GM12878 (cell line): ENCODE measurements at regions not wholly inside any gene's neighbourhood (a gene's known extent, or its start where the extent isn't known, plus 50 kb on each side); places are given as distances from the start of the nearest gene placed in this dataset.

ENCODE experiments used
- HDAC6 ChIP-seq: fragments of 200-600 bp; sonication (generic); IDR thresholded peaks from one replicate; pipeline ENCODE4 v1.8.0; 2017; ENCODE audit warnings: antibody characterized with exemption; ENCODE audit not compliant: unreplicated experiment
- TF ChIP-seq, protein P1 (sequence below): IDR thresholded peaks from 2 replicates; pipeline ENCODE4 v1.6.1; 2012; ENCODE audit warnings: low read depth, low read length, improper control_type of control experiment
- TF ChIP-seq, protein P2 (sequence below), 3 experiments: IDR thresholded peaks in 2 of 3; conservative IDR thresholded peaks in 1 of 3; 2 replicates each; pipeline ENCODE4 v1.5.1; 2011; ENCODE audit warnings: low read depth in 3 of 3, low read length in 3 of 3, mild to moderate bottlenecking in 3 of 3, control low read depth in 2 of 3, moderate library complexity in 2 of 3, inconsistent platforms in 1 of 3, mixed read lengths in 1 of 3; ENCODE audit not compliant: control insufficient read depth in 2 of 3, insufficient read depth in 1 of 3; ENCODE audit errors: extremely low read depth in 1 of 3

DNA sequence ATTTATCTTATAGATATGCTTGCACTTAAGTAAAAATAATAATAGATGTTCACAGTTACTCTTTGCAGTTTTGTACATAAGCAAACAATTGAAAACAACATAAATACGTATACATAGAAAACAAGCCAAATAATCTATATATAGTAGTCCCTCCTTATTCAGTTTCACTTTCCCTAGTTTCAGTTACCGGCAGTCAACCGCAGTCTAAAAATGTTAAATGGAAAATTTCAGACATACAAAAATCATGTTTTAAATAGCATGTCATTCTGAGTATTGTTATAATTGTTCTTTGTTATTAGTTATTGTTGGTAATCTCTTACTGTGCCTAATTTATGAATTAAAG, 262.0 kb downstream of the CGGBP1 start:
- TF ChIP-seq, protein P1, sequence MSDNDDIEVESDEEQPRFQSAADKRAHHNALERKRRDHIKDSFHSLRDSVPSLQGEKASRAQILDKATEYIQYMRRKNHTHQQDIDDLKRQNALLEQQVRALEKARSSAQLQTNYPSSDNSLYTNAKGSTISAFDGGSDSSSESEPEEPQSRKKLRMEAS = no peak
- TF ChIP-seq, protein P2, sequence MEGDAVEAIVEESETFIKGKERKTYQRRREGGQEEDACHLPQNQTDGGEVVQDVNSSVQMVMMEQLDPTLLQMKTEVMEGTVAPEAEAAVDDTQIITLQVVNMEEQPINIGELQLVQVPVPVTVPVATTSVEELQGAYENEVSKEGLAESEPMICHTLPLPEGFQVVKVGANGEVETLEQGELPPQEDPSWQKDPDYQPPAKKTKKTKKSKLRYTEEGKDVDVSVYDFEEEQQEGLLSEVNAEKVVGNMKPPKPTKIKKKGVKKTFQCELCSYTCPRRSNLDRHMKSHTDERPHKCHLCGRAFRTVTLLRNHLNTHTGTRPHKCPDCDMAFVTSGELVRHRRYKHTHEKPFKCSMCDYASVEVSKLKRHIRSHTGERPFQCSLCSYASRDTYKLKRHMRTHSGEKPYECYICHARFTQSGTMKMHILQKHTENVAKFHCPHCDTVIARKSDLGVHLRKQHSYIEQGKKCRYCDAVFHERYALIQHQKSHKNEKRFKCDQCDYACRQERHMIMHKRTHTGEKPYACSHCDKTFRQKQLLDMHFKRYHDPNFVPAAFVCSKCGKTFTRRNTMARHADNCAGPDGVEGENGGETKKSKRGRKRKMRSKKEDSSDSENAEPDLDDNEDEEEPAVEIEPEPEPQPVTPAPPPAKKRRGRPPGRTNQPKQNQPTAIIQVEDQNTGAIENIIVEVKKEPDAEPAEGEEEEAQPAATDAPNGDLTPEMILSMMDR (IDR thresholded peaks at IDR 0.05 in 2 of 3, conservative IDR thresholded peaks at IDR 0.05 in 1 of 3; ENCODE audit: control insufficient read depth in 2 of 3, extremely low read depth in 1 of 3, insufficient read depth in 1 of 3, low read depth in 3 of 3, low read length in 3 of 3) = no peak
- TF ChIP-seq HDAC6 = no peak
